GM06990 (cell line): ENCODE measurements at regions not wholly inside any gene's neighbourhood (a gene's known extent, or its start where the extent isn't known, plus 50 kb on each side); places are given as distances from the start of the nearest gene placed in this dataset.
"Not testable (repeated sequence)": the region's sequence is repeated elsewhere in the genome, so short reads cannot be mapped to it uniquely, and the experiment has no call there.

Experiments
- DNase-seq: peaks from one replicate; pipeline ENCODE4 v3.0.0-alpha.2; 2011; ENCODE audit not compliant: insufficient read length; ENCODE audit errors: extremely low read depth
- H3K27me3 ChIP-seq: replicated peaks from 2 replicates; pipeline ENCODE4 v1.6.0; 2011; ENCODE audit warnings: low read length; ENCODE audit not compliant: control insufficient read depth, insufficient read depth
- H3K36me3 ChIP-seq: 2 replicates; pipeline ENCODE4 v1.5.1; 2011; ENCODE audit warnings: low read length; ENCODE audit not compliant: control insufficient read depth, insufficient read depth
- H3K4me3 ChIP-seq: replicated peaks from 2 replicates; pipeline ENCODE4 v1.5.1; 2011; ENCODE audit warnings: low read depth, mild to moderate bottlenecking, control low read depth, low read length
- TF ChIP-seq, protein P1 (sequence below): IDR thresholded peaks from 2 replicates; pipeline ENCODE4 v1.5.1; 2011; ENCODE audit warnings: low read length, control low read depth, mild to moderate bottlenecking, inconsistent platforms; ENCODE audit not compliant: insufficient read depth, poor library complexity, severe bottlenecking

DNA sequence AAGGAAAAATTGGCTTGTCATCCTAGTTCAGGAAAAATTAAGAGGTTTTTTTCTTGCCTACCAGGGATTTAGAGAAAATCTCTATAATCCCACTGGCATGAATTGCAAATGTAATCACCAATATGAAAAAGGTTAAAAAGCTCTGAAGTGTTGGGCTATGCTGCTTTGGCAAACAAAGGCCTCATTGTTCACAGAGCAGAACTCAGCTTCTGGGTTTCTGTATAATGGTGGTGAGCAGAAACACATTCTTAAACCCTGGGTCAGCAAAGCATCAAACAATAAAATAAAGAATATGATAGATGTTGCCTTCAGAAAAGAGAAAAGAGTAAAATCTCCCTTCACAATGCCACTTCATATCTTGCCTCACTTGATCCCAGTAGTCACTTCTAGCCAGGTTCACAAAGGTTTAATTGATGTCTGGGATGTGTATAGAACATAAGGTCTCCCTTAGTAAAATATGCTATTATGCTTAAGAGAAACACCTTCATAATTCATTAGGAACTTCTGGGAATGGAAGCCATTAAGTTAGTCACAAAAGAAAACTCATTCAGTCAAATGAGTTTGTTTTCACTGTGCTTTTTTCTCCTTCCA, 1255.5 kb upstream of the PHF14 start:
- TF ChIP-seq, protein P1, sequence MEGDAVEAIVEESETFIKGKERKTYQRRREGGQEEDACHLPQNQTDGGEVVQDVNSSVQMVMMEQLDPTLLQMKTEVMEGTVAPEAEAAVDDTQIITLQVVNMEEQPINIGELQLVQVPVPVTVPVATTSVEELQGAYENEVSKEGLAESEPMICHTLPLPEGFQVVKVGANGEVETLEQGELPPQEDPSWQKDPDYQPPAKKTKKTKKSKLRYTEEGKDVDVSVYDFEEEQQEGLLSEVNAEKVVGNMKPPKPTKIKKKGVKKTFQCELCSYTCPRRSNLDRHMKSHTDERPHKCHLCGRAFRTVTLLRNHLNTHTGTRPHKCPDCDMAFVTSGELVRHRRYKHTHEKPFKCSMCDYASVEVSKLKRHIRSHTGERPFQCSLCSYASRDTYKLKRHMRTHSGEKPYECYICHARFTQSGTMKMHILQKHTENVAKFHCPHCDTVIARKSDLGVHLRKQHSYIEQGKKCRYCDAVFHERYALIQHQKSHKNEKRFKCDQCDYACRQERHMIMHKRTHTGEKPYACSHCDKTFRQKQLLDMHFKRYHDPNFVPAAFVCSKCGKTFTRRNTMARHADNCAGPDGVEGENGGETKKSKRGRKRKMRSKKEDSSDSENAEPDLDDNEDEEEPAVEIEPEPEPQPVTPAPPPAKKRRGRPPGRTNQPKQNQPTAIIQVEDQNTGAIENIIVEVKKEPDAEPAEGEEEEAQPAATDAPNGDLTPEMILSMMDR = no peak
- DNase-seq = no peak
- Histone ChIP-seq H3K4me3 (no peak overlapping the region), H3K36me3 (no peaks in the 10 kb centered on the region), H3K27me3 (no peaks in the 10 kb centered on the region)

DNA sequence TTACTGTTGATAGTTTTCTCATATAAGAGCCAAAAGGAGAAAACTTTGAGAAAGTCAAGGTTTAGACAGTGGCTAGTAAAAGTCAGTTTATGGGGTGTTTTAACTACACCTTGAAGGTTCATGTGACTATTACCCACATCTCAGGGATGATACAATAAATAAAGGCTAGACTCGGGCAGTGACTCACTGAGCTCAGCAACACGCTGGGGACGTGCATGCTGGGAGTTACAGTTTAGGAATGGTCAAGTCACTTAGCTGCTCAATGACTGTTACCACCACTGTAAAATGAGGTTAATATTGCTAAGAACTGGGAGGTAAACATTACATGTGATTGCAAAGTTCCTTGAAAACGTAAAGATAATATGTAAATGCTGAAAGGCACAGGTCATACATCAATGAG, 1254.4 kb upstream of the PHF14 start:
- TF ChIP-seq, protein P1 = no peak
- H3K4me3 ChIP-seq = no peak overlapping the region

DNA sequence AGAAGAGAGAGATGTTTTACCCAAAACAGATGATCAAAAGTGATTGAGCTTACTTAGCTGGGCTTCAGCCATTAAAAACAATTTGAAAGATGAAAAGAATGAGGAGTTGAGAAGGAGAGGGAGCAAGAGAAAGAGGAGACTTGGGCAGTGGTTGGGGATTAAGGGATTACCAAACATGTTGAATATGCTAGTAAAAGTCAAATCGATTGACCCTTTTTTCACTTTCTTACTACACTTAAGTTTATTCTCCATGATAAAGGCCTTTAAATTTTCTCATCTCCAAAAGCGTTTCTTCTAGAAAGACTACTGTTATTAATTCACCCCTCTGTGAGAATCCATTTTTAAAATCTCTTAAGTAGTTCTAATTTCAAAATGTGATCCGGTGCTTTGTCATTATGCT, 1254.0 kb upstream of the PHF14 start:
- Histone ChIP-seq H3K27me3 (no peaks in the 10 kb centered on the region), H3K4me3 (no peak overlapping the region), H3K36me3 (no peaks in the 10 kb centered on the region)
- TF ChIP-seq, protein P1 = no peak
- DNase-seq = no peak

More for the DNA sequence above, 1254.4 kb upstream of the PHF14 start:
- no peak for DNase-seq
- Histone ChIP-seq H3K27me3 (no peaks in the 10 kb centered on the region), H3K36me3 (no peaks in the 10 kb centered on the region)

DNA sequence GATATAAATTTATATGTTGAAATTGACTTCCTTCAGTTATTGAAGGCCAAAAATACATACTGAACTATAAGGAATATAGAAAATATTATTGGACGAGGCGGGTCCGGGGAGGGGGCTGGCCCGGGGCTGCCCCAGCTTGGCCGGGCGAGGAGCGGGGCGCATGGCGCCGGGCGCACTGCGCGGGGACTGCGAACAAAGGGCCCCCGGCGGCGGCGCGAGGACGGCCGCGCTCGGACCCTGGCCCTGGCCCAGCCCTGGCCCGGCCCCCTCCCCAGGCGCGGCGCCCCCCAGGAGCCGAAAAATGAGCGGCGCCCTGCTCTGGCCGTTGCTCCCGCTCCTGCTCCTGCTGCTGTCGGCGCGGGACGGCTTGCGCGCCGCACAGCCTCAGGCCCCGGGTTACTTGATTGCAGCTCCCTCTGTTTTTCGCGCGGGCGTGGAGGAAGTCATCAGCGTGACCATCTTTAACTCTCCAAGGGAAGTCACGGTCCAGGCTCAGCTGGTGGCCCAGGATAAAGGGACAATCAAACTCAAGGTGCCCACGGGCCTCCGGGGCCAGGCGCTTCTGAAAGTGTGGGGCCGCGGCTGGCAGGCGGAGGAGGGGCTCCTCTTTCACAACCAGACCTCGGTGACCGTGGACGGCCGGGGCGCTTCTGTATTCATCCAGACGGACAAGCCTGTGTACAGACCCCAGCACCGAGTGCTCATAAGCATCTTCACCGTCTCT, 1247.6 kb upstream of the PHF14 start:
- DNase-seq, H3K4me3 ChIP-seq, H3K27me3 ChIP-seq, H3K36me3 ChIP-seq: not testable (repeated sequence)

DNA sequence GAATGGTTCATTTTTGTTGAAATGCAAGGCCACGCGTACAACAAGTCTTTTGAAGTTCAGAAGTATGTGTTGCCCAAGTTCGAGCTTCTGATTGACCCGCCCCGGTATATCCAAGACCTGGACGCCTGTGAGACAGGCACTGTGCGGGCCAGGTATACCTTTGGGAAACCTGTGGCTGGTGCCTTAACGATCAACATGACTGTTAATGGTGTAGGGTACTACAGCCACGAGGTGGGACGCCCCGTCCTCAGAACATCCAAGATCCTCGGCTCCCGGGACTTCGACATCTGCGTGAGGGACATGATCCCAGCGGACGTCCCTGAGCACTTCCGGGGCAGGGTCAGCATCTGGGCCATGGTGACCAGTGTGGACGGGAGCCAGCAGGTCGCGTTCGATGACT, 1246.9 kb upstream of the PHF14 start:
- not testable (repeated sequence) for H3K36me3 ChIP-seq, H3K27me3 ChIP-seq, H3K4me3 ChIP-seq, DNase-seq

DNA sequence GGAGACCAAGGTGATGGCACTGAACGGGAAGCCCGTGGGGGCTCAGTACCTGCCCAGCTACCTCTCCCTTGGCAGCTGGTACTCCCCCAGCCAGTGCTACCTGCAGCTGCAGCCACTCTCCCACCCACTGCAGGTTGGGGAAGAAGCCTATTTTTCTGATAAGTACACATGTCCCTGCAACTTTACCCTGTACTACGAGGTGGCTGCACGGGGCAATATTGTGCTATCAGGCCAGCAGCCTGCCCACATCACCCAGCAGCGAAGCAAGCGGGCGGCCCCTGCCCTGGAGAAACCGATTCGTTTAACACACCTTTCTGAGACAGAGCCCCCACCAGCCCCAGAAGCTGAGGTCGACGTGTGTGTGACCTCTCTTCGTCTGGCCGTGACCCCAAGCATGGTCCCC, 1246.2 kb upstream of the PHF14 start:
- not testable (repeated sequence) for H3K36me3 ChIP-seq, H3K27me3 ChIP-seq, DNase-seq, H3K4me3 ChIP-seq

- not testable (repeated sequence) for DNase-seq, H3K4me3 ChIP-seq, H3K27me3 ChIP-seq, H3K36me3 ChIP-seq
These were observed 1245.5 kb upstream of the PHF14 start for GRCh38 chr7:9728014-9728657.
